Endothelial cell of umbilical vein (primary cell): ENCODE measurements at regions not wholly inside any gene's neighbourhood (a gene's known extent, or its start where the extent isn't known, plus 50 kb on each side); places are given as distances from the start of the nearest gene placed in this dataset.

ENCODE experiments used
- BruUV-seq: library from RNA; stranded (reverse); fragments of 400-500 nt; replicated peaks from 2 replicates; lab custom pipeline; 2021; lab: Mats Ljungman, UMichigan
- CTCF ChIA-PET: fragments of 300-600, 350-600 bp; sonication (Branson Sonifier 250); formaldehyde crosslinking; loops from one replicate; lab custom pipeline; 2021; ENCODE audit warnings: antibody characterized with exemption, inconsistent platforms; lab: Charles Lee
- POLR2A ChIA-PET: fragments of 300-600, 350-600 bp; sonication (Branson Sonifier 250); formaldehyde crosslinking; loops from one replicate; lab custom pipeline; 2021; ENCODE audit warnings: antibody characterized with exemption, inconsistent platforms; lab: Charles Lee
- DNase-seq: peaks from one replicate; pipeline ENCODE4 v3.0.0-alpha.2; 2011; ENCODE audit warnings: low read depth, low spot score
- FAIRE-seq: peaks from 2 replicates; lab custom pipeline; 2011; peaks lifted over from hg19 to GRCh38; lab: Jason Lieb, UNC
- H2AFZ ChIP-seq: 2 replicates; pipeline ENCODE4 v1.6.0; 2012; ENCODE audit warnings: low read depth, low read length, control low read depth, inconsistent platforms
- H3K27ac ChIP-seq: 2 replicates; pipeline ENCODE4 v1.5.1; 2011; ENCODE audit warnings: low read depth, mild to moderate bottlenecking, control low read depth, low read length, moderate library complexity; ENCODE audit not compliant: insufficient read depth
- H3K27me3 ChIP-seq, 2 experiments: 2 replicates each; pipeline versions ENCODE4 v1.6.0 to v1.6.1; 2011; ENCODE audit warnings: low read length in 2 of 2, mixed read lengths in 1 of 2; ENCODE audit not compliant: control insufficient read depth in 2 of 2, insufficient read depth in 2 of 2
- H3K36me3 ChIP-seq, 2 experiments: 2 replicates in 1 of 2; 3 replicates in 1 of 2; pipeline ENCODE4 v1.5.1; 2011; ENCODE audit warnings: low read length in 2 of 2, mild to moderate bottlenecking in 1 of 2, moderate library complexity in 1 of 2; ENCODE audit not compliant: control insufficient read depth in 2 of 2, insufficient read depth in 2 of 2; ENCODE audit errors: extremely low read depth in 1 of 2
- H3K4me1 ChIP-seq: 3 replicates; pipeline ENCODE4 v1.5.1; 2011; ENCODE audit warnings: mild to moderate bottlenecking, low read length; ENCODE audit not compliant: control insufficient read depth, insufficient read depth; ENCODE audit errors: extremely low read depth
- H3K4me2 ChIP-seq: 2 replicates; pipeline ENCODE4 v1.6.1; 2011; ENCODE audit warnings: low read length, control low read depth, mixed read lengths; ENCODE audit not compliant: insufficient read depth
- H3K4me3 ChIP-seq, 3 experiments: fragments of 200-600 bp in 1 of 3; sonication (generic), shearing (Covaris generic) in 1 of 3; replicated peaks in 1 of 3; 2 replicates each; pipeline ENCODE4 v1.5.1; 2011 to 2016; ENCODE audit warnings: control low read depth in 3 of 3, low read length in 3 of 3, mild to moderate bottlenecking in 2 of 3, inconsistent platforms in 1 of 3, low read depth in 1 of 3, moderate library complexity in 1 of 3; ENCODE audit not compliant: insufficient read depth in 1 of 3
- H3K79me2 ChIP-seq: 2 replicates; pipeline ENCODE4 v1.6.0; 2012; ENCODE audit warnings: low read length, inconsistent platforms; ENCODE audit not compliant: control insufficient read depth, insufficient read depth
- H3K9ac ChIP-seq: replicated peaks from 2 replicates; pipeline ENCODE3; 2011; ENCODE audit warnings: low read length, control low read depth; ENCODE audit not compliant: insufficient read depth; ENCODE audit errors: extremely low read depth
- H3K9me1 ChIP-seq: replicated peaks from 3 replicates; pipeline ENCODE4 v1.6.0; 2011; ENCODE audit warnings: mild to moderate bottlenecking, low read length; ENCODE audit not compliant: control insufficient read depth, insufficient read depth; ENCODE audit errors: extremely low read depth
- H3K9me3 ChIP-seq: replicated peaks from 2 replicates; pipeline ENCODE4 v1.5.1; 2012; ENCODE audit warnings: low read length, inconsistent platforms; ENCODE audit not compliant: control insufficient read depth, insufficient read depth
- H4K20me1 ChIP-seq: replicated peaks from 2 replicates; pipeline ENCODE3; 2011; ENCODE audit warnings: mild to moderate bottlenecking, low read length; ENCODE audit not compliant: control insufficient read depth, insufficient read depth; ENCODE audit errors: extremely low read depth
- CTCF ChIP-seq, 2 donors: IDR thresholded peaks; 1 replicate in 1 of 2; 2 replicates in 1 of 2; pipeline ENCODE4 v1.5.1; 2011; ENCODE audit warnings: low read length in 2 of 2, mild to moderate bottlenecking in 2 of 2, moderate library complexity in 2 of 2, control low read depth in 1 of 2, inconsistent platforms in 1 of 2, low read depth in 1 of 2; ENCODE audit not compliant: insufficient read depth in 1 of 2; ENCODE audit errors: extremely low read depth in 1 of 2
- EZH2 ChIP-seq: IDR thresholded peaks from 2 replicates; pipeline ENCODE4 v1.6.1; 2012; ENCODE audit warnings: borderline replicate concordance, low read depth, mild to moderate bottlenecking, moderate library complexity, low read length, inconsistent platforms; ENCODE audit not compliant: severe bottlenecking
- FOS ChIP-seq: IDR thresholded peaks from 2 replicates; pipeline ENCODE4 v1.6.1; 2011; ENCODE audit warnings: mild to moderate bottlenecking, low read length, moderate library complexity, borderline replicate concordance; ENCODE audit not compliant: insufficient read depth
- GATA2 ChIP-seq: IDR thresholded peaks from 2 replicates; pipeline ENCODE4 v1.7.0; 2011; ENCODE audit warnings: low read depth, mild to moderate bottlenecking, moderate library complexity, mixed read lengths, low read length; ENCODE audit not compliant: insufficient read length, insufficient read depth
- JUN ChIP-seq: IDR thresholded peaks from 2 replicates; pipeline ENCODE4 v1.6.1; 2011; ENCODE audit warnings: borderline replicate concordance, low read depth; ENCODE audit not compliant: insufficient read length, insufficient read depth
- MYC ChIP-seq: IDR thresholded peaks from one replicate; pipeline ENCODE4 v1.6.1; 2011; ENCODE audit warnings: mild to moderate bottlenecking, low read depth, low read length
- POLR2A ChIP-seq: IDR thresholded peaks from 2 replicates; pipeline ENCODE4 v1.6.1; 2012; ENCODE audit warnings: low read depth, mild to moderate bottlenecking, control low read depth, low read length
- POLR2AphosphoS5 ChIP-seq: IDR thresholded peaks from 2 replicates; pipeline ENCODE4 v1.6.1; 2012; ENCODE audit warnings: low read depth, mild to moderate bottlenecking, control low read depth, low read length, moderate library complexity; ENCODE audit not compliant: insufficient read depth
- dilution Hi-C: fragments of 300-500 bp; cut with MboI; formaldehyde crosslinking; loops from one replicate; pipeline ENCODE4 v1.15.0; 2019; ENCODE audit warnings: low sequenced_read_pairs; ENCODE audit not compliant: extremely low pct_ligation_motif_present
- intact Hi-C: fragments of 100-400 bp; cut with micrococcal nuclease; formaldehyde crosslinking; loops from one replicate; pipeline ENCODE4 v1.10.0; 2022
- TF ChIP-seq, protein P1 (sequence below): IDR thresholded peaks from 2 replicates; pipeline ENCODE4 v1.6.1; 2011; ENCODE audit not compliant: insufficient read depth, insufficient read length

DNA sequence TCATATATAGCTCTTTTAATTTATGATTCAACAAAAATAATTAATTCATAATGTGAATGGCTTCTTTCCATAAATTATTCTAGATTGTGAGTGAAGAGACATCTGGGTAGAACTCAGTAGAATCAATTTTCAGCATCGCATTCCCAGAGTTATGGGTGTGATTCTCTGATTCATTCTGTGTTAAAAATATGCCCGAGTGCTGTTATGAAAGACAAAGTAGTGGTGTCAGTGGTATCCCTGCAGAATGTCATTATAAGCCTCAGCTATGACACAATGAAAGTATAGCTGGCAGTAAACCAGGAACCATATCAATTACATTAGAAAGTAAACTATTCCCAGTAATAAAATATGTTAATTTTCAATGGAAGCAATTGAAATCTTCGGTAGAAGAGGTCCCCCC lies 480.5 kb upstream of the SLITRK1 start:
- intact Hi-C loops: no loop called here
- ChIA-PET CTCF (no interaction called here), POLR2A (no interaction called here)
- Histone ChIP-seq H4K20me1 (no peaks in the 10 kb centered on the region), H2AFZ (no peak overlapping the region), H3K27ac (no peak overlapping the region), H3K27me3 (no peaks in the 10 kb centered on the region), H3K9ac (no peak overlapping the region), H3K4me2 (no peak overlapping the region), H3K9me3 (peaks cover 3% of the 10 kb centered on the region), H3K4me1 (no peaks in the 10 kb centered on the region), H3K9me1 (no peaks in the 10 kb centered on the region), H3K79me2 (no peaks in the 10 kb centered on the region), H3K36me3 (no peaks in the 10 kb centered on the region), H3K4me3 (no peak overlapping the region)
- no peak for FAIRE-seq
- no peak for DNase-seq
- dilution Hi-C loops: no loop called here
- no TSS peak for BruUV-seq
- TF ChIP-seq EZH2 (no peak), FOS (no peak), MYC (no peak), JUN (no peak), POLR2A (no peak), GATA2 (no peak), CTCF (IDR thresholded peaks at IDR 0.05; ENCODE audit: extremely low read depth in 1 of 2, insufficient read depth in 1 of 2, low read depth in 1 of 2, low read length in 2 of 2) (no peak), POLR2AphosphoS5 (no peak)
- TF ChIP-seq, protein P1, sequence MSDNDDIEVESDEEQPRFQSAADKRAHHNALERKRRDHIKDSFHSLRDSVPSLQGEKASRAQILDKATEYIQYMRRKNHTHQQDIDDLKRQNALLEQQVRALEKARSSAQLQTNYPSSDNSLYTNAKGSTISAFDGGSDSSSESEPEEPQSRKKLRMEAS: no peak
